Prostate gland (tissue), 2 donors: ENCODE measurements at regions not wholly inside any gene's neighbourhood (a gene's known extent, or its start where the extent isn't known, plus 50 kb on each side); places are given as distances from the start of the nearest gene placed in this dataset.

ENCODE experiments used
- POLR2A ChIP-seq: fragments of 450-650 bp; IDR thresholded peaks from one replicate; pipeline ENCODE4 v1.6.1; 2016; ENCODE audit warnings: antibody characterized with exemption, mild to moderate bottlenecking
- TF ChIP-seq, protein P1 (sequence below), 4 experiments: fragments of 200-600 bp in 2 of 4; fragments of 450-650 bp in 2 of 4; sonication (generic) in 2 of 4; IDR thresholded peaks; 1 replicate in 3 of 4; 2 replicates in 1 of 4; pipeline ENCODE4 v1.5.1; 2016 to 2019; ENCODE audit warnings: antibody characterized with exemption in 4 of 4, mild to moderate bottlenecking in 2 of 4, moderate library complexity in 2 of 4

DNA sequence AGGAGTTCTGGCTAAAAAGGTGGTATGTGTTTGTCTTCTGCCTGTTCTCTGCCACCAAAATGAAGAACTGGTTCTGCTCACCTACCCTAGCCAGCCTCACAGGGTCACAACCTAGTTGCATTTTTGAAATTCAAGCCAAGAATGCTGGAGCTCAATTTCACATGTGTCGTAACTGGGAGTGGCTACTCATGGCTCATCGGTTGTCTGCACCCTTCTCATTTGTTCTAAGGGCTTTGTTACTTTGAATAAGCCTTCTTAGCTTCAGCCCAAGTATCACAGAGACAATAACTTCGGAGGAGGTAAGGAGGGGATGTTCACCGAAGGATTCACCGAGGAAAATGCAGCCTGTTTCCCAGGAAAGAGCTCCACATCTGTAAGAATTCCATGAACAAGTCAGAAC is 134.3 kb upstream of the RARB start:
- TF ChIP-seq POLR2A: no peak
- TF ChIP-seq, protein P1, sequence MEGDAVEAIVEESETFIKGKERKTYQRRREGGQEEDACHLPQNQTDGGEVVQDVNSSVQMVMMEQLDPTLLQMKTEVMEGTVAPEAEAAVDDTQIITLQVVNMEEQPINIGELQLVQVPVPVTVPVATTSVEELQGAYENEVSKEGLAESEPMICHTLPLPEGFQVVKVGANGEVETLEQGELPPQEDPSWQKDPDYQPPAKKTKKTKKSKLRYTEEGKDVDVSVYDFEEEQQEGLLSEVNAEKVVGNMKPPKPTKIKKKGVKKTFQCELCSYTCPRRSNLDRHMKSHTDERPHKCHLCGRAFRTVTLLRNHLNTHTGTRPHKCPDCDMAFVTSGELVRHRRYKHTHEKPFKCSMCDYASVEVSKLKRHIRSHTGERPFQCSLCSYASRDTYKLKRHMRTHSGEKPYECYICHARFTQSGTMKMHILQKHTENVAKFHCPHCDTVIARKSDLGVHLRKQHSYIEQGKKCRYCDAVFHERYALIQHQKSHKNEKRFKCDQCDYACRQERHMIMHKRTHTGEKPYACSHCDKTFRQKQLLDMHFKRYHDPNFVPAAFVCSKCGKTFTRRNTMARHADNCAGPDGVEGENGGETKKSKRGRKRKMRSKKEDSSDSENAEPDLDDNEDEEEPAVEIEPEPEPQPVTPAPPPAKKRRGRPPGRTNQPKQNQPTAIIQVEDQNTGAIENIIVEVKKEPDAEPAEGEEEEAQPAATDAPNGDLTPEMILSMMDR (IDR thresholded peaks at IDR 0.05): no peak
